Thyroid gland (tissue), 4 donors: ENCODE measurements at regions not wholly inside any gene's neighbourhood (a gene's known extent, or its start where the extent isn't known, plus 50 kb on each side); places are given as distances from the start of the nearest gene placed in this dataset.

Source experiments
- POLR2A ChIP-seq, 2 donors: fragments of 450-650 bp; IDR thresholded peaks; one replicate each; pipeline ENCODE4 v1.6.1; 2017; ENCODE audit warnings: antibody characterized with exemption in 2 of 2, mild to moderate bottlenecking in 2 of 2, moderate library complexity in 1 of 2
- TF ChIP-seq, protein P1 (sequence below), 6 experiments: fragments of 200-600 bp in 3 of 6; fragments of 450-650 bp in 3 of 6; sonication (generic) in 3 of 6; IDR thresholded peaks; one replicate each; pipeline ENCODE4 v1.5.1; 2016 to 2019; ENCODE audit warnings: antibody characterized with exemption in 6 of 6, mild to moderate bottlenecking in 2 of 6, inconsistent platforms in 1 of 6, moderate library complexity in 1 of 6

DNA sequence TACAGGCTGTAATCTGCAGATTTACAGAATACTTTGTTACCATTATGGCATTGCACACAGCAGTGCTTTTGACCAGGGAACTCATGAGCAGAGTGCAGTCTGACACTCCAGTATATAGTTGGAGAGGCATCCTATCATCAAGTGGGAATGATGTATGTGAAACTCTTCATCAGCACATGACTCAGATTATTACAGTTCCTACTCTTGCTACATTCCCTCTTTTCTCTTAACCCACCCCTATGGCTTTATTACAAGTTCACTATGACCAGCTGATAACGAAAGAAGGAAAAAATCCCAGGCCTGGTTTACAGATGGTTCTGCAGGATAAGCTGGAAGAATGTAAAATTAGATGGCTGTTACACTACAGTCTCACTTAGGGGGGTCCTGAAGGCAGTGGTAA is 385.9 kb downstream of the RASEF start:
- TF ChIP-seq, protein P1, sequence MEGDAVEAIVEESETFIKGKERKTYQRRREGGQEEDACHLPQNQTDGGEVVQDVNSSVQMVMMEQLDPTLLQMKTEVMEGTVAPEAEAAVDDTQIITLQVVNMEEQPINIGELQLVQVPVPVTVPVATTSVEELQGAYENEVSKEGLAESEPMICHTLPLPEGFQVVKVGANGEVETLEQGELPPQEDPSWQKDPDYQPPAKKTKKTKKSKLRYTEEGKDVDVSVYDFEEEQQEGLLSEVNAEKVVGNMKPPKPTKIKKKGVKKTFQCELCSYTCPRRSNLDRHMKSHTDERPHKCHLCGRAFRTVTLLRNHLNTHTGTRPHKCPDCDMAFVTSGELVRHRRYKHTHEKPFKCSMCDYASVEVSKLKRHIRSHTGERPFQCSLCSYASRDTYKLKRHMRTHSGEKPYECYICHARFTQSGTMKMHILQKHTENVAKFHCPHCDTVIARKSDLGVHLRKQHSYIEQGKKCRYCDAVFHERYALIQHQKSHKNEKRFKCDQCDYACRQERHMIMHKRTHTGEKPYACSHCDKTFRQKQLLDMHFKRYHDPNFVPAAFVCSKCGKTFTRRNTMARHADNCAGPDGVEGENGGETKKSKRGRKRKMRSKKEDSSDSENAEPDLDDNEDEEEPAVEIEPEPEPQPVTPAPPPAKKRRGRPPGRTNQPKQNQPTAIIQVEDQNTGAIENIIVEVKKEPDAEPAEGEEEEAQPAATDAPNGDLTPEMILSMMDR (IDR thresholded peaks at IDR 0.05) = no peak
- no peak for TF ChIP-seq POLR2A (IDR thresholded peaks at IDR 0.05)
